ENCODE measurements at regions not wholly inside any gene's neighbourhood (a gene's known extent, or its start where the extent isn't known, plus 50 kb on each side); places are given as distances from the start of the nearest gene placed in this dataset.
"Not testable (repeated sequence)": the region's sequence is repeated elsewhere in the genome, so short reads cannot be mapped to it uniquely, and the experiment has no call there.

DNA sequence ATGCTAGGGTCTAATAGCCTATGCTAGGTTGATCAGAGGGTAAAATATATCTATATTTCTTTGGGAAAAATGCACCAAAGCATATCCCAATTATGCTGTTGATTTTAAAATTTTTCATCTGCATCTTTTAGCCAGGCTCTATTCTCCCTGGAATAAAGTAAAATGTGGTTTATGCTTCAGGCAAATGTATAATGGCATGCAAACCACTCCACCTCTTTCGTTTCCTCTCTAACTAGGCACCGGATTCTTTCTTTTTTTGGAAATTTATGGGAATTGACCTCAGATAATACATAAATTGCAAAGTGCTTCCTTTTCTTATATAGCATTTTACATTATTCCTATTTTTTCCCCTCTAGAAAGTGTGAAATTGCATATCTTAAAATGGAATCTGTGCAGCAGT is 386.5 kb downstream of the OLFM4 start:
- DNase-seq: no peak

DNA sequence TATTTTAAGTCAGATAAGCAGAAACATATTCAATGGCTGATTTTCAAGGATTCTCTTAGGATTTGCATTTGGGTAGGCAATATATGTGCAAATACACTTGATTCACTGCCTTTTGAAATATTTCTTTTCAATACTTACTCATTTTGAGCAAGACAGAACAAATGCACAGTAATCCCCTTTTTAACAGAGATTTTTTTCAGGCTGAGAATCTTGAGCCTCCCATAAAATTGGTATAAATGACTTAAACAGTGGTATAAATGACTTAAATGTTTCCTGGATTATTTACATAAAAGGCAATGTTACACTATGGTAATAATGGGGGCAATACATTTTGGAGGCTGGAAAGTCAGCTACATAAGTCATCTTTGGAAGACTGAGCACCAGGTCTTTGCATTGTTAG is 389.0 kb downstream of the OLFM4 start:
- no peak for DNase-seq

DNA sequence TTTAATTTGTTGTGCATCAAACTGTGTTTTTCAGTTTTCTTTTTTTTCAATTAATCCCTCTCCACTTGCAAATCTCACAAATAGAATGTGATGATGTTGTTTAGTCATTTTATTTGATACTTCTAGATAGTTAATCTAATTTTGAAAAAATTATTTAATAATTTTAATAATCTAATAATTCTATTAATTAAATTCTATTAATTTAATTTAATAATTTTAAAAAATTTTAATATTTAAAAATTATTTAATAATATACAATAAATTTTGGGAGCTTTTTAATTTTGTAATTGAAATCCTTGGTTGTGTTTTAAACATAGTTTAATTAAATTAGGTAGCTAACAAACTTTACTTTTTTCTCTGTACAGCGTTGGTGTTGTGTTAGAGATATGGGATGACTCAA is 393.8 kb downstream of the OLFM4 start:
- DNase-seq: no peak

GRCh38 chr13:53436396-53436795 is 407.8 kb downstream of the OLFM4 start:
- DNase-seq: no peak

DNA sequence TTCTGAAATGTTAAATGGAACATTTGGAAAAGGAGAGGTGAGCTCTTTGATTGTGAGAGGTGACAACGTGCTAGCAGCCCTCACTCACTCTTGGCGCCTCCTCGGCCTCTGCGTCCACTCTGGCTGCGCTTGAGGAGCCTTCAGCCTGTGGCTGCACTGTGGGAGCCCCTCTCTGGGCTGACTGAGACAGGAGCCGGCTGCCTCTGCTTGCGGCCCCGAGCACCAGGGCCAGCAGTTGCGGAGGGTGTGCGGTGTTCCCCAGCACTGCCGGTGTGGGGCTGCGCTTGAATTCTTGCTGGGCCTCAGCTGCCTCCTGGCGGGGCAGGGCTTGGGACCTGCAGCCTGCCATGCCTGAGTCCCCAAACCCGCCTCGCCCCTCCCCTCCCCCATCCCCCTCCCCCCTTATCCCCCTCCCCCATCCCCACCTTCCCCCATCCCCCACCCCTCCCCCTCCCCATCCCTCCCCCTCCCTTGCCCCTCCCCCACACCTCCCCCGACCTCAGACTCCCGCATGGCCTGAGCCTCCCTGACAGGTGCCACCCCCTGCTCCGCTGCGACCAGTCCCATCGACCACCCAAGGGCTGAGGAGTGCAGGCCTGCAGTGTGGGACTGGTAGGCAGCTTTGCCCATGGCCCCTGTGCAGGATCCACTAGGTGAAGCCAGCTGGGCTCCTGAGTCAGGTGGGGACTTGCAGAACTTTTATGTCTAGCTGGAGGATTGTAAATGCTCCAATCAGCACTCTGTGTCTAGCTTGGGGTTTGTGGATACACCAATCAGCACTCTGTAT is 411.0 kb downstream of the OLFM4 start:
- DNase-seq: no peak

DNA sequence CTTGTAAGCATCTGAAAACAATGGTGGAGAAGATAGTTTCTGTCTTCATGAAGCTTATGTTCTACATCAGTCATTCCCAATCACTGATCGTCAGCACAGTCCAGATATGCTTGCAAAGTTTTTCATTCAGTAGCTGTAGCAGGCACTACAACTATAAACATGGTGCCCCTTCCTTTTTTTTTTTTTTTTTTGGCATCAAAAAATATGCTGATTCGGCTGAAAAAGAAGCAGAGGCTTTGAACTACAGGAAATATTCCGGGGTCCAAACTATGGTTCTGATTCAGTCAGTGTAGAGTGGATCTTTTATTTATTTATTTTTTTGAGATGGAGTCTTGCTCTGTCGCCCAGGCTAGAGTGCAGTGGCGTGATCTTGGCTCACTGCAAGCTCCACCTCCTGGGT is 414.4 kb downstream of the OLFM4 start:
- no peak for DNase-seq

GRCh38 chr13:53445686-53446085 is 417.1 kb downstream of the OLFM4 start:
- no peak for DNase-seq

DNA sequence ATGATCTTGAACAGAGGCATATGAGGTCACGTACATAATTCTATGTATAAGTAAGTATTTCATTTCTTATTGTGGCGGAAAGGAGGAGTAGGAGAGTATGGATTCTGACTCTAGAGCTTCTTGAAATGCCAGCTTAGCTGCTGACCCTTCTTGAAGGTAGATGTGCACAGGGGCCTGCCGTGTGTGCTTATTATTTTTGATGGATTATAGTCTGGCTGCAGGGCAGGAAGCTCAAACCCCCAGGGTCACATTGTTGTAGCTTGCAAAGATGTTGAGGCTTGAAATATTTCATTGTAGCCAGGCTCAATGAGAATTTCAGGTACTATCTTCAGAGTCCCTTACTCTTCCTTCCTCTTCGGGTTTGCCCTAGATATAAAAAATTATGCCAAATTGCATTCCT is 418.8 kb downstream of the OLFM4 start:
- DNase-seq: no peak

DNA sequence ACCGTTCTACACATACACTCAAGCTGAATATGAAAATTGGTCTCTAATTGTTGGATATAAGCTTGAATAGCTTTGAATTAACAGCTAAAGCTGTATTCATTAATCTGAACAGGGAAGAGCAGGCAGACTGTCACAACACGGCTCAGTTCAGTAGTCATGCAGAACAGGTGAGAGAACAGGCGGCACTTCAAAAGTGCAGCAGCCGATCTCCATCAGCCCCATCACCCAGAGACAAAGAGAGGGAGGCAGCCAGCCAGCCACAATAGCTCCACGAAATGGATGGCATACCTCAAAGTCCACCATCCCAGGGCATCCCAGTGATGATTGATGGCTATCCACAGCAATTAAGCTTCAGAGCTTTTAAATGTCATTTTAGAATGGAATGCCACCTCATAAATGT is 419.2 kb downstream of the OLFM4 start:
- DNase-seq: no peak

DNA sequence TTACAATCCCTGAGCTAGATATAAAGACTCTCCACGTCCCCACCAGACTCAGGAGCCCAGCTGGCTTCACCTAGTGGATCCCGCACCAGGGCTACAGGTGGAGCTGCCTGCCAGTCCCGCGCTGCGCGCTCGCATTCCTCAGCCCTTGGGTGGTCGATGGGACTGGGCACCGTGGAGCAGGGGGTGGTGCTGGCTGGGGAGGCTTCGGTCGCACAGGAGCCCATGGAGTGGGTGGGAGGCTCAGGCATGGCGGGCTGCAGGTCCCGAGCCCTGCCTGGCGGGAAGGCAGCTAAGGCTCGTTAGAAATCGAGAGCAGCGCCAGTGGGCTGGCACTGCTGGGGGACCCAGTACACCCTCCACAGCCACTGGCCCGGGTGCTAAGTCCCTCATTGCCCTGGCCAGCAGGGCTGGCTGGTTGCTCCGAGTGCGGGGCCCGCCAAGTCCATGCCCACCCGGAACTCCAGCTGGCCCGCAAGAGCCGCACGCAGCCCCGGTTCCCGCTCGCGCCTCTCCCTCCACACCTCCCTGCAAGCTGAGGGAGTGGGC is 423.7 kb downstream of the OLFM4 start:
- not testable (repeated sequence) for DNase-seq

DNA sequence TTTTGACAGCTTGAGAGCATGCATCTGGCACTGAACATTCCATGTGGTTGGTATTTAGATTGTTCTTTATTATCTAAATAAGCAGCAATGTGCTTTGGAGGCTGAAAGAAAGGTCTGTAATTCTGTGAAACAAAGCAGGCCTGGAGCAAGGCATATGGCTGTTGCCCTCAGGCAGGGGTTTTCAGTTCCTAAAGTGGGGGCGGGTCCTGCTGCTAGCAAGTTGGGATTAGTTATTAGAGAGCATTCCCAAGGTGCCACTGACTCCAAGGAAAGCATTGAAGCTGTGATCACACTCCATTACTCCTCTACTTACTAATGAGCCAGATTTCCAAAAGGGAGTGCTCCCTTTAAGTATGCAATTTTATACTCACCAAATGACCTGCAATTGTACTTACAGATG is 432.2 kb downstream of the OLFM4 start:
- no peak for DNase-seq

- no peak for DNase-seq
Observed at GRCh38 chr13:53463106-53463505, 434.5 kb downstream of the OLFM4 start.

- no peak for DNase-seq
Observed at GRCh38 chr13:53466576-53466975, 438.0 kb downstream of the OLFM4 start.

DNA sequence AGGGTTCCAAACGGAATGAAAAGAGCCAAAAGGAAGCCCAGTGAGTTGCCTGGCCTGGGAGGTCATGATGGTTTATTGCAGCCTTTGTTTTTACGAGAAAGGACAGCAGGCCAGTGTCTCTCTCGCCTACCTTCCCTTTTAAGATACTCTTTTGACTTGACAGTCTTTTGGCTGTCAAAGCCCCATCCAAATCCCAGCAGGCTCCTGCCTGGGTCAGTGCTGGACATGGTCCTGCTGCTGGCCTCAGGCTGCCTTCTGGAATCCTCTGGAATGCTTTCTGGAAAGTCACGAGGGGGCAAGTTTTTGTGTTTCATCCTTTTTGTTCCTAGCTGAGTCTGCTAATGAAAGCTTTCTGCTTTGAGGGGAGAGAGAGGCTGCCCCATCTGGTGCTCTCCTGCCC is 444.8 kb downstream of the OLFM4 start:
- no peak for DNase-seq

DNA sequence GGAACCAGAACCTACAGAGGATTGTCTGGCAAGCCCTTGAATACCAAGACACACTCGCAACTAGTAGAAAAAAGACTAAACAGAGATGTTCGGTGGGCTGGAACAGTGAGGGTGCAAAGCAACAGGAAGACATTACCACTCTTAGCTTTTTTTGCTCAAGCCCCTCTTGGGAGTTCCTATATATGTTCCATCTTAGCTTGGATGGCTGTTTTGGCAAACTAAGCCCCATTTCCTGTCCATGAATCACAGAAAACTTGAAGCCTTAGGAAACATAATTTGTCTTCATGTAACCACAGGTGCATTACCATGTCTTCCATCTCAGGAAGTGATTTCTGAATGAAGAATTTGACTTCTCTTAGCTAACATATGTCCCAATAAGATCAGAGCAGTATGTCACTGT is 446.3 kb downstream of the OLFM4 start:
- no peak for DNase-seq

DNA sequence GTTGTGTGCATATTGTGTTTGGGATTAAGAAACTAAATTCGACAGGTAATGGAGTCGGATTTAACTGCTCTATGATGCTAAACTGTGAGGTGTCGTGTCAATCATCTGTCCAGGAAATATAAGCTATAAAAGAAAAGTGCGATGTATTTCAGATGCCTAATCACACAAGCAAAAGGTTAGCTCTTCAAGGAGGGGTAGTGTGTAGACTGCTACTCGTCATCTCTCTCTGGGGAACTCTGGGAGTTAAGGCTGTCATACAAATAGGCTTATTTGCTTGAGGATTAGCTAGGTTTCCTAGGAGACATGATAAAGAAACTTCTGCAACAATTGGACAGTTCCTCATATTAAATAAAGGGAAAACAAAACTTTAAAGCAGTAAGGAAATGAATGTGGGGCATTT is 462.1 kb downstream of the OLFM4 start:
- no peak for DNase-seq

- no peak for DNase-seq
Observed at GRCh38 chr13:53494406-53494805, 465.8 kb downstream of the OLFM4 start.

DNA sequence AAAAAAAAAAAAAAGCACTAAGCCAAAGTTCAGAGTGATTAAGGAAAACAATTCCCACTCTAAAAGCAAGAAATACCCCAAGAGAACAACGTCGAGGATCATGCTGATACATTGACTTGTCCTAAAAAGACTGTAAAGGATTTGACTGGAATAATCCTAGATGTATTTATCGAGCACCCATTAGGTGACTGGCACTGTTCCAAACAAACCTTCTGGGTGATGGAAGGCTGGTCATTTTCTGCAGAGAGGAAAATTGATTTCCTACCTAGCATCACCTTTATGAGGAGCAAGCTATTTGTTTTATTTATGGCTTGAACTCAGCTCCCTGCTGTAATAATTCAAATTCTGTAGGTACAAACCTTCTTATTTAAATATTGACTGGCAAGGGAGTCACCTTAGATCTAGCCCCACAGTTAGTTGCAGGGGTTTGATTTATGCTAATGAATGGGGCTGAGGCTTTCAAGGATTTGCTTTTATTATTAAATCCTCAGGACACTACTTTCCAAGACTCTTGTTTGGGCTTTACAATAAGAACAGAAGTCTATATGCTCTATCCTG is 471.0 kb downstream of the OLFM4 start:
- no peak for DNase-seq

- DNase-seq: no peak
Observed at GRCh38 chr13:53501387-53501786, 472.8 kb downstream of the OLFM4 start.

DNA sequence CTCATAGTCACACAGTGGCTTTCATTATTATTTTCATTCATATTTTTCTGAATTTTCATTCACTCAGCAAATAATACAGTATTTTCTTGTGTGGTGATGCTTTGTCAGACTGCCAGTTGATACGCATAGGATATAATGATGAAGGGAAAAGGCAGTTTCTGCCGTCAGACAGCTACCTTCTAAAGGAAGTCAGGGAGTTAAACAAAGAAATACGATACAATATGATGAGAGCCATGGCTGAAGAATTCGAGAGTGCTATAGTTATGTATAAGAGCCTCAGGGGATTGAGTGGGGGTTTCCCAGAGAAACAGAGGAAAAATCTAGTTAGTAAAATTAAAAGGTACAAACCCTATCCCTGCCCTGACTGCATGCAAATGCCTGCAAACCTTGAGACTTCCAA is 479.1 kb downstream of the OLFM4 start:
- no peak for DNase-seq

- DNase-seq: no peak
Observed at GRCh38 chr13:53512635-53513034, 484.0 kb downstream of the OLFM4 start.

- no peak for DNase-seq
Observed at GRCh38 chr13:53513226-53513625, 484.6 kb downstream of the OLFM4 start.

GRCh38 chr13:53520132-53520531 is 491.5 kb downstream of the OLFM4 start:
- no peak for DNase-seq

GRCh38 chr13:53522034-53522433 is 493.4 kb downstream of the OLFM4 start:
- DNase-seq: no peak

DNA sequence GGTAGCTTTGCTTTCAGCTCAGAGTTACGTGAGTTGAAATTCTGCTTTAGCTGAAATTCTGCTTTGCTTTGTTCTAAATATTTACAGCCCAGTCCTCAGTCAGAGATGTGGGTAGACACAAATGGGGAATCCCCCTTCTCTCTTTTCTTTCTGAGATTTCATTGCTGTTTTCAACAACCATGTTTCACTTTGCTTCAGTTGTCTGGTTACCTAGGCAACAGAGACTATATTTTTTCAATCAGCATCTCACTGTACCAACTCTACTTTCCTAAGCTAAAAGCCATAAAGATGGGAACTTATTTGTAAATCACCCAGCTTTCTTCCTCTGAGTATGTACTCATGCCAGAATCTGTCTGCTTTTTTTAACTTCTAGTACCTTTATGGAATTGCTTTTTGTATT is 509.0 kb downstream of the OLFM4 start:
- DNase-seq: no peak
